NT2/D1 (cell line): ENCODE measurements at regions not wholly inside any gene's neighbourhood (a gene's known extent, or its start where the extent isn't known, plus 50 kb on each side); places are given as distances from the start of the nearest gene placed in this dataset.

ENCODE experiments used
- SUZ12 ChIP-seq: IDR thresholded peaks from 2 replicates; pipeline ENCODE4 v1.6.1; 2011; ENCODE audit not compliant: insufficient read length, insufficient read depth; ENCODE audit errors: extremely low read depth
- ZNF274 ChIP-seq: IDR thresholded peaks from 2 replicates; pipeline ENCODE4 v1.6.1; 2011; ENCODE audit warnings: mild to moderate bottlenecking, low read depth, low read length

DNA sequence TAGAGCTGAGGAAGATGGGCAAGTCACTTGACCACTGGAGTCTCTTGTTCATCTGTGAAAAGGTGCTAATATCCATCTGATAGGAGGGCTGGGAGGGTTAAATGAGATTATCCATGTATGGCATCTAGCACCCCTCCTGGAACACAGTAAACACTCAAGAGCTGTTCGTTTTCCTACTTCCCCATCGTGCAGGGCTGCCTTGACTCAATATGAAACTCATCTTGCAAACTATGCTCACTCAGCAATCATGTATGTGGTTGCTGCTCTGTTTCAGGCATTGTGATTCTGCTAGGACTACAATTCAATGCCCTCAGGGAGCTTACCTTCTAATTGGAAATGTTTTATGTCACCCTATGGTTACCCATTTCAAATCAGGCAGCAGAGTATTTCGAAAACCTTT, 395.6 kb downstream of the BCAT1 start:
- no peak for TF ChIP-seq ZNF274
- no peak for TF ChIP-seq SUZ12
